Loucy (cell line): ENCODE measurements at regions not wholly inside any gene's neighbourhood (a gene's known extent, or its start where the extent isn't known, plus 50 kb on each side); places are given as distances from the start of the nearest gene placed in this dataset.

Source experiments
- H2AFZ ChIP-seq: fragments of 200-600 bp; sonication (generic); 2 replicates; pipeline ENCODE4 v1.6.0; 2016; ENCODE audit warnings: antibody characterized with exemption, mild to moderate bottlenecking, low read length, moderate library complexity
- H3F3A ChIP-seq: fragments of 200-600 bp; 2 replicates; pipeline ENCODE4 v1.6.0; 2016; ENCODE audit warnings: antibody characterized with exemption, low read depth, mild to moderate bottlenecking
- H3K27me3 ChIP-seq: fragments of 200-600 bp; sonication (generic); 2 replicates; pipeline ENCODE4 v1.6.1; 2014; ENCODE audit warnings: low read length, mild to moderate bottlenecking; ENCODE audit not compliant: insufficient read depth, poor library complexity, severe bottlenecking
- H3K36me3 ChIP-seq: fragments of 200-600 bp; sonication (generic); 2 replicates; pipeline ENCODE4 v1.6.1; 2016; ENCODE audit warnings: low read length; ENCODE audit not compliant: insufficient read depth
- H3K4me1 ChIP-seq: fragments of 200-600 bp; sonication (generic); 2 replicates; pipeline ENCODE4 v1.5.1; 2014; ENCODE audit warnings: low read length, mild to moderate bottlenecking; ENCODE audit not compliant: insufficient read depth, poor library complexity, severe bottlenecking
- H3K4me2 ChIP-seq: fragments of 200-600 bp; sonication (generic); 2 replicates; pipeline ENCODE4 v1.6.0; 2014; ENCODE audit warnings: antibody characterized with exemption, low read length, low read depth, mild to moderate bottlenecking; ENCODE audit not compliant: poor library complexity, severe bottlenecking
- H3K4me3 ChIP-seq: fragments of 200-600 bp; sonication (generic); 2 replicates; pipeline ENCODE4 v1.5.1; 2014; ENCODE audit warnings: low read length, mild to moderate bottlenecking, mixed read lengths; ENCODE audit not compliant: poor library complexity, severe bottlenecking
- H3K79me2 ChIP-seq: fragments of 200-600 bp; sonication (generic); 2 replicates; pipeline ENCODE4 v1.6.1; 2014; ENCODE audit warnings: low read length; ENCODE audit not compliant: insufficient read depth
- H3K9ac ChIP-seq: fragments of 200-600 bp; sonication (generic); 2 replicates; pipeline ENCODE4 v1.6.0; 2014; ENCODE audit warnings: mild to moderate bottlenecking, low read depth, low read length, moderate library complexity; ENCODE audit not compliant: poor library complexity, severe bottlenecking
- H3K9me2 ChIP-seq: fragments of 200-600 bp; sonication (generic); replicated peaks from 2 replicates; pipeline ENCODE4 v1.6.1; 2016; ENCODE audit warnings: low read depth, low read length, mixed read lengths
- H3K9me3 ChIP-seq: fragments of 200-600 bp; sonication (generic); 2 replicates; pipeline ENCODE4 v1.6.1; 2014; ENCODE audit warnings: mild to moderate bottlenecking, antibody characterized with exemption, low read length, low read depth; ENCODE audit not compliant: insufficient read depth
- H4K20me1 ChIP-seq: fragments of 200-600 bp; sonication (generic); 2 replicates; pipeline ENCODE4 v1.6.0; 2014; ENCODE audit warnings: antibody characterized with exemption, low read length, mild to moderate bottlenecking; ENCODE audit not compliant: insufficient read depth, poor library complexity, severe bottlenecking
- EZH2phosphoT487 ChIP-seq: fragments of 200-600 bp; IDR thresholded peaks from 2 replicates; pipeline ENCODE4 v1.6.1; 2018; ENCODE audit warnings: antibody characterized with exemption, mild to moderate bottlenecking, moderate library complexity, borderline replicate concordance
- TF ChIP-seq, protein P1 (sequence below): fragments of 200-600 bp; sonication (generic); conservative IDR thresholded peaks from 2 replicates; pipeline ENCODE4 v1.5.1; 2014; ENCODE audit warnings: mild to moderate bottlenecking, antibody characterized with exemption, low read length

DNA sequence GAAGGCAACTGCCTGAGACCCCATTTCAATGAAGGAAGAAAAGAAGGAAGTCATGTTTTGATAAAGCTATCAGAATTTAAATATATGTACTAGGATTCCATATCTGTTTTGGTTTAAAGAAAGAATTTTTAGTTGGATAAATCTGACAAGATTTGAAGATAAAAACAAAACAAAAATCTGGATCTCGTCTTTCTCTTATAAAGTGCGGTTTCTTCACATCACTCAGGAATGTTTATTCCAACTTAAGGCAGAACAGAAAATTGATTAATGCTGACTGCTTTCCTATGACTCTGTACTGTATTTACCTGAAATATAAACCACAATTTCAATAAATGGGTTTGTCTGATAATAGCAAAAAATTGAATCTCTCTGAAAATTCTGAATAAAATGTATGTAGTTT lies 439.7 kb downstream of the RFPL4B start:
- TF ChIP-seq EZH2phosphoT487: no peak
- TF ChIP-seq, protein P1, sequence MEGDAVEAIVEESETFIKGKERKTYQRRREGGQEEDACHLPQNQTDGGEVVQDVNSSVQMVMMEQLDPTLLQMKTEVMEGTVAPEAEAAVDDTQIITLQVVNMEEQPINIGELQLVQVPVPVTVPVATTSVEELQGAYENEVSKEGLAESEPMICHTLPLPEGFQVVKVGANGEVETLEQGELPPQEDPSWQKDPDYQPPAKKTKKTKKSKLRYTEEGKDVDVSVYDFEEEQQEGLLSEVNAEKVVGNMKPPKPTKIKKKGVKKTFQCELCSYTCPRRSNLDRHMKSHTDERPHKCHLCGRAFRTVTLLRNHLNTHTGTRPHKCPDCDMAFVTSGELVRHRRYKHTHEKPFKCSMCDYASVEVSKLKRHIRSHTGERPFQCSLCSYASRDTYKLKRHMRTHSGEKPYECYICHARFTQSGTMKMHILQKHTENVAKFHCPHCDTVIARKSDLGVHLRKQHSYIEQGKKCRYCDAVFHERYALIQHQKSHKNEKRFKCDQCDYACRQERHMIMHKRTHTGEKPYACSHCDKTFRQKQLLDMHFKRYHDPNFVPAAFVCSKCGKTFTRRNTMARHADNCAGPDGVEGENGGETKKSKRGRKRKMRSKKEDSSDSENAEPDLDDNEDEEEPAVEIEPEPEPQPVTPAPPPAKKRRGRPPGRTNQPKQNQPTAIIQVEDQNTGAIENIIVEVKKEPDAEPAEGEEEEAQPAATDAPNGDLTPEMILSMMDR: no peak
- Histone ChIP-seq H3K9ac (no peak overlapping the region), H3K9me3 (no peaks in the 10 kb centered on the region), H2AFZ (no peak overlapping the region), H3K4me2 (no peak overlapping the region), H4K20me1 (no peaks in the 10 kb centered on the region), H3K79me2 (no peaks in the 10 kb centered on the region), H3K36me3 (no peaks in the 10 kb centered on the region), H3K4me1 (no peaks in the 10 kb centered on the region), H3F3A (no peaks in the 10 kb centered on the region), H3K4me3 (no peak overlapping the region), H3K9me2 (no peaks in the 10 kb centered on the region), H3K27me3 (no peaks in the 10 kb centered on the region)

DNA sequence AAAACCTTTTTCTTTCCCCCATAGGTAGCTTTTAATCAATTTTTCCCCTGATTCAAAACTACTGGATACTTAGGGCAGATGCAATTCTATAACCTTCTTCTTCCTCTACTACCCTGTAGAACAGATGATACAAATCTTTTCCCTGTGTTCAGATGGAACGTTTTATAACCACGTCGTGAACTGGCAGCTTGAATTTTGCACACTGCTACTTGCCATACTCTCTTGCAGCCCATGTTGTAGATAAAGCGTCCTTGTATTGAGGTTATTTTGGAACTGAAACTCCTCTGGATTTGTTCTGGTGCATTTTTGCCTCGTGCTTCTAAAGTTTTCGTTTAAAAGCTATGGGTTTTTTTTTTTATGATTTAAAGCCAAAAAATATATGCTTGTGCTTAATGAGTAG lies 440.2 kb downstream of the RFPL4B start:
- no peaks in the 10 kb centered on the region for H3K27me3 ChIP-seq

DNA sequence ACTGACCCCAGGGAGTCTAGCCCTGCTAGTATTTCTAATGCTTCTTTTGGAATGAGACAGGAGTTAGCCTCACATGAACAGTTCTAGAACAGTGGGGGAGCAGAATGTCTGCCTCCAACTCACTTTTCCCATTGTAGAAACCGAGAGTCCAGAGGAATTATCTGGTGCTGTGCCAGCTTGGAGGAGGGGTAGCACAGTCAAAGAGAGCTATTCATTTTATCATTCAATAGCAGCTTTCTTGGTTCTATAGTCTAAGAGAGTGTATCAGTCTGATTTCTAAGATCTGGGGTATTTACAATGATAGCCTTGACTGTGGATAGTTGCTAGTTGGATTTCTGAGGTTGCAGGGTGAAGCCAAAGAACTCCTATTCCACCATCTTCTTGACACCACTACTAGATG lies 448.2 kb downstream of the RFPL4B start:
- no peaks in the 10 kb centered on the region for H4K20me1 ChIP-seq
- no peak overlapping the region for H3K9ac ChIP-seq
- H3K9me3 ChIP-seq: no peaks in the 10 kb centered on the region
- no peak overlapping the region for H3K4me3 ChIP-seq
- H3K36me3 ChIP-seq: no peaks in the 10 kb centered on the region
- H3F3A ChIP-seq: no peaks in the 10 kb centered on the region
- H3K79me2 ChIP-seq: no peaks in the 10 kb centered on the region
- TF ChIP-seq EZH2phosphoT487: no peak
- TF ChIP-seq, protein P1: no peak
- H3K9me2 ChIP-seq: no peaks in the 10 kb centered on the region
- no peak overlapping the region for H2AFZ ChIP-seq
- no peaks in the 10 kb centered on the region for H3K27me3 ChIP-seq
- H3K4me1 ChIP-seq: no peaks in the 10 kb centered on the region
- no peak overlapping the region for H3K4me2 ChIP-seq

More for the DNA sequence above, 440.2 kb downstream of the RFPL4B start:
- Histone ChIP-seq H3K4me2 (no peak overlapping the region), H3K36me3 (no peaks in the 10 kb centered on the region), H3K4me3 (no peak overlapping the region), H3K79me2 (no peaks in the 10 kb centered on the region), H3K9me3 (no peaks in the 10 kb centered on the region), H3K4me1 (no peaks in the 10 kb centered on the region), H3F3A (no peaks in the 10 kb centered on the region), H3K9me2 (no peaks in the 10 kb centered on the region), H3K9ac (no peak overlapping the region), H2AFZ (no peak overlapping the region), H4K20me1 (no peaks in the 10 kb centered on the region)
- TF ChIP-seq, protein P1: no peak
- no peak for TF ChIP-seq EZH2phosphoT487
